WTC11 (cell line): ENCODE measurements at regions not wholly inside any gene's neighbourhood (a gene's known extent, or its start where the extent isn't known, plus 50 kb on each side); places are given as distances from the start of the nearest gene placed in this dataset.

Source experiments
- ATAC-seq: fragments of 200-7000 bp; cut with Tn5 transposase; 2 replicates; pipeline ENCODE4 v1.10.0; 2021; ENCODE audit warnings: mild to moderate bottlenecking, moderate library complexity
- CTCF ChIA-PET: fragments of 300-600 bp; sonication (Branson Sonifier 250); formaldehyde crosslinking; loops from one replicate; lab custom pipeline; 2021; ENCODE audit warnings: antibody characterized with exemption; lab: Charles Lee
- POLR2A ChIA-PET: fragments of 350-600 bp; sonication (Branson Sonifier 250); formaldehyde crosslinking; loops from one replicate; lab custom pipeline; 2021; ENCODE audit warnings: antibody characterized with exemption; lab: Charles Lee
- DNase-seq: peaks from one replicate; pipeline ENCODE4 v3.0.0; 2021; ENCODE audit warnings: low spot score
- H3K27ac Mint-ChIP-seq: 2 replicates; pipeline ENCODE4 v1.8.0; 2021; ENCODE audit warnings: mixed read lengths
- H3K27me3 Mint-ChIP-seq: 2 replicates; pipeline ENCODE4 v1.8.0; 2021; ENCODE audit warnings: low read depth, mild to moderate bottlenecking, moderate library complexity, mixed read lengths
- H3K36me3 Mint-ChIP-seq: 2 replicates; pipeline ENCODE4 v1.8.0; 2021; ENCODE audit warnings: mixed read lengths
- H3K4me1 Mint-ChIP-seq: 2 replicates; pipeline ENCODE4 v1.8.0; 2022; ENCODE audit warnings: mixed read lengths
- H3K4me3 Mint-ChIP-seq: 2 replicates; pipeline ENCODE4 v1.8.0; 2021; ENCODE audit warnings: mild to moderate bottlenecking, moderate library complexity, mixed read lengths
- H3K9me3 Mint-ChIP-seq: 2 replicates; pipeline ENCODE4 v1.8.0; 2021; ENCODE audit warnings: mixed read lengths
- CREM ChIP-seq: sonication (generic); formaldehyde crosslinking; IDR thresholded peaks from 2 replicates; pipeline ENCODE4 v1.8.1; 2022; ENCODE audit warnings: mild to moderate bottlenecking, missing genetic modification reagents, moderate library complexity
- E2F5 ChIP-seq: sonication (generic); formaldehyde crosslinking; IDR thresholded peaks from 2 replicates; pipeline ENCODE4 v1.8.1; 2022; ENCODE audit warnings: mild to moderate bottlenecking, moderate library complexity, missing genetic modification reagents
- ESRRA ChIP-seq: sonication (generic); formaldehyde crosslinking; IDR thresholded peaks from 2 replicates; pipeline ENCODE4 v1.8.1; 2022; ENCODE audit warnings: mild to moderate bottlenecking, missing genetic modification reagents, borderline replicate concordance
- HMGXB4 ChIP-seq: sonication (generic); formaldehyde crosslinking; IDR thresholded peaks from 2 replicates; pipeline ENCODE4 v1.8.1; 2023; ENCODE audit warnings: mild to moderate bottlenecking, moderate library complexity, missing genetic modification reagents
- JAZF1 ChIP-seq: fragments of 250-450 bp; sonication (Bioruptor Pico); IDR thresholded peaks from 2 replicates; pipeline ENCODE4 v1.9.0; 2021; ENCODE audit warnings: moderate library complexity, mild to moderate bottlenecking, inconsistent platforms
- NR2C2 ChIP-seq: sonication (generic); formaldehyde crosslinking; IDR thresholded peaks from 2 replicates; pipeline ENCODE4 v1.8.0; 2022; ENCODE audit warnings: mild to moderate bottlenecking, missing genetic modification reagents
- SOX15 ChIP-seq: fragments of 250-450 bp; sonication (Bioruptor Pico); IDR thresholded peaks from 2 replicates; pipeline ENCODE4 v1.9.0; 2021; ENCODE audit warnings: mild to moderate bottlenecking
- TCF7 ChIP-seq: sonication (generic); formaldehyde crosslinking; IDR thresholded peaks from 2 replicates; pipeline ENCODE4 v1.8.0; 2022; ENCODE audit warnings: mild to moderate bottlenecking, low read depth, missing genetic modification reagents, moderate library complexity
- TEAD4 ChIP-seq: sonication (generic); formaldehyde crosslinking; IDR thresholded peaks from 2 replicates; pipeline ENCODE4 v1.8.0; 2022; ENCODE audit warnings: mild to moderate bottlenecking, missing genetic modification reagents
- TP53 ChIP-seq: sonication (generic); formaldehyde crosslinking; IDR thresholded peaks from 2 replicates; pipeline ENCODE4 v1.8.1; 2023; ENCODE audit warnings: mild to moderate bottlenecking, missing genetic modification reagents
- ZBTB21 ChIP-seq: sonication (generic); formaldehyde crosslinking; IDR thresholded peaks from 2 replicates; pipeline ENCODE4 v1.8.1; 2023; ENCODE audit warnings: mild to moderate bottlenecking, missing genetic modification reagents, borderline replicate concordance
- ZNF396 ChIP-seq: fragments of 250-450 bp; sonication (Bioruptor Pico); IDR thresholded peaks from 2 replicates; pipeline ENCODE4 v1.8.0; 2021; ENCODE audit warnings: mild to moderate bottlenecking, moderate library complexity, borderline replicate concordance
- ZNF423 ChIP-seq: fragments of 250-450 bp; sonication (Bioruptor Pico); IDR thresholded peaks from 2 replicates; pipeline ENCODE4 v2.1.2; 2022; ENCODE audit warnings: mild to moderate bottlenecking, moderate library complexity
- TF ChIP-seq, protein P1 (sequence below): sonication (generic); formaldehyde crosslinking; IDR thresholded peaks from 2 replicates; pipeline ENCODE4 v1.8.0; 2022; ENCODE audit warnings: mild to moderate bottlenecking, missing genetic modification reagents
- TF ChIP-seq, protein P2 (sequence below): sonication (generic); formaldehyde crosslinking; IDR thresholded peaks from 2 replicates; pipeline ENCODE4 v1.8.1; 2023; ENCODE audit warnings: mild to moderate bottlenecking, missing genetic modification reagents, moderate library complexity
- TF ChIP-seq, protein P3 (sequence below): sonication (generic); formaldehyde crosslinking; IDR thresholded peaks from 2 replicates; pipeline ENCODE4 v1.8.1; 2022; ENCODE audit warnings: mild to moderate bottlenecking, missing genetic modification reagents, moderate library complexity, borderline replicate concordance
- TF ChIP-seq, protein P4 (sequence below): sonication (generic); formaldehyde crosslinking; IDR thresholded peaks from 2 replicates; pipeline ENCODE4 v1.8.0; 2023; ENCODE audit warnings: missing genetic modification reagents
- TF ChIP-seq, protein P5 (sequence below): sonication (generic); formaldehyde crosslinking; IDR thresholded peaks from 2 replicates; pipeline ENCODE4 v1.8.1; 2023; ENCODE audit warnings: mild to moderate bottlenecking, missing genetic modification reagents
- TF ChIP-seq, protein P6 (sequence below): sonication (generic); formaldehyde crosslinking; IDR thresholded peaks from 2 replicates; pipeline ENCODE4 v1.8.0; 2022; ENCODE audit warnings: mild to moderate bottlenecking, missing genetic modification reagents

DNA sequence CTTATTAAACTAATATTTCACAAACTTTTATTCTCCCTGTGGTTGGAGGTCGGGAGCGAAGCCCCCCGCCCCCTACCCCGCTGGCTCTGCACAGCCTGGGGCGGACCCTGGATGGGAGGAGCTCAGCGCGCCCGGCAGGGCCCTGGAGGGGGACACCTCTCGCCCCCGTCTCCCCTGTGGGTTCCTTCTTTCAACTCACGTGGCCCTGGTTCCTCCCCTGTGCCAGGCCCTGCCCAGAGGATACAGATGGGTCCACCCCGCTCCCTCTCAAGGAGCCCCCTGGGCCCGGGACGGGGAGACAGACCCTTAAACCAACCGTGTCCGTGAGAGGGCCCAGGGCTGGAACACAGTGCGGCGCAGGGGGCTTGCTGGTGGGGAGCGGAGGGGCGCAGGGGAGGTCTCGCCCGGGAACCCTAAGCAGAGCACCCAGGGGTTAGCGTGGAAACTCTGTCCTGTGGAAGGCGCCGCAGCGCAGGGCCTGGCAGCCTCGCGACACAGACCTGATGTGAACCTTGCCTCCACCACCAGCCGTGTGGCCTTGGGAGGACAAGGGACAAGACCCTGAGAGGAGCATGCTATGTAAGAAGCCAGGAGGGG lies 103.7 kb upstream of the MVB12B start:
- ATAC-seq = peak; percentile 54
- CTCF ChIA-PET = interaction anchor here (0.5 to 1.9 kb wide), 5 partner anchors 175 to 736 kb away, joined by 3 to 7 read pairs (median 3); no protein-coding TSS in a partner anchor
- no peak for DNase-seq
- peaks cover 4% of the 10 kb centered on the region for H3K4me1 Mint-ChIP-seq
- H3K27ac Mint-ChIP-seq = no peak overlapping the region
- H3K27me3 Mint-ChIP-seq = peaks cover 32% of the 10 kb centered on the region
- H3K9me3 Mint-ChIP-seq = peaks cover 17% of the 10 kb centered on the region
- peaks cover 9% of the 10 kb centered on the region for H3K36me3 Mint-ChIP-seq
- POLR2A ChIA-PET = no interaction called here
- H3K4me3 Mint-ChIP-seq = peak overlapping the region; percentile 64
- no peak for TF ChIP-seq NR2C2 (CRISPR knock-in tag)
- TF ChIP-seq E2F5 (CRISPR knock-in tag) = no peak
- TF ChIP-seq, protein P1, sequence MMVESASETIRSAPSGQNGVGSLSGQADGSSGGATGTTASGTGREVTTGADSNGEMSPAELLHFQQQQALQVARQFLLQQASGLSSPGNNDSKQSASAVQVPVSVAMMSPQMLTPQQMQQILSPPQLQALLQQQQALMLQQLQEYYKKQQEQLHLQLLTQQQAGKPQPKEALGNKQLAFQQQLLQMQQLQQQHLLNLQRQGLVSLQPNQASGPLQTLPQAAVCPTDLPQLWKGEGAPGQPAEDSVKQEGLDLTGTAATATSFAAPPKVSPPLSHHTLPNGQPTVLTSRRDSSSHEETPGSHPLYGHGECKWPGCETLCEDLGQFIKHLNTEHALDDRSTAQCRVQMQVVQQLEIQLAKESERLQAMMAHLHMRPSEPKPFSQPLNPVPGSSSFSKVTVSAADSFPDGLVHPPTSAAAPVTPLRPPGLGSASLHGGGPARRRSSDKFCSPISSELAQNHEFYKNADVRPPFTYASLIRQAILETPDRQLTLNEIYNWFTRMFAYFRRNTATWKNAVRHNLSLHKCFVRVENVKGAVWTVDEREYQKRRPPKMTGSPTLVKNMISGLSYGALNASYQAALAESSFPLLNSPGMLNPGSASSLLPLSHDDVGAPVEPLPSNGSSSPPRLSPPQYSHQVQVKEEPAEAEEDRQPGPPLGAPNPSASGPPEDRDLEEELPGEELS (CRISPR knock-in tag) = no peak
- TF ChIP-seq ZNF396 (CRISPR knock-in tag) = no peak
- TF ChIP-seq SOX15 (CRISPR knock-in tag) = no peak
- TF ChIP-seq ZNF423 (CRISPR knock-in tag) = no peak
- TF ChIP-seq, protein P2, sequence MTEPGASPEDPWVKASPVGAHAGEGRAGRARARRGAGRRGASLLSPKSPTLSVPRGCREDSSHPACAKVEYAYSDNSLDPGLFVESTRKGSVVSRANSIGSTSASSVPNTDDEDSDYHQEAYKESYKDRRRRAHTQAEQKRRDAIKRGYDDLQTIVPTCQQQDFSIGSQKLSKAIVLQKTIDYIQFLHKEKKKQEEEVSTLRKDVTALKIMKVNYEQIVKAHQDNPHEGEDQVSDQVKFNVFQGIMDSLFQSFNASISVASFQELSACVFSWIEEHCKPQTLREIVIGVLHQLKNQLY (CRISPR knock-in tag) = no peak
- no peak for TF ChIP-seq TEAD4
- TF ChIP-seq, protein P3, sequence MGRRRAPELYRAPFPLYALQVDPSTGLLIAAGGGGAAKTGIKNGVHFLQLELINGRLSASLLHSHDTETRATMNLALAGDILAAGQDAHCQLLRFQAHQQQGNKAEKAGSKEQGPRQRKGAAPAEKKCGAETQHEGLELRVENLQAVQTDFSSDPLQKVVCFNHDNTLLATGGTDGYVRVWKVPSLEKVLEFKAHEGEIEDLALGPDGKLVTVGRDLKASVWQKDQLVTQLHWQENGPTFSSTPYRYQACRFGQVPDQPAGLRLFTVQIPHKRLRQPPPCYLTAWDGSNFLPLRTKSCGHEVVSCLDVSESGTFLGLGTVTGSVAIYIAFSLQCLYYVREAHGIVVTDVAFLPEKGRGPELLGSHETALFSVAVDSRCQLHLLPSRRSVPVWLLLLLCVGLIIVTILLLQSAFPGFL (CRISPR knock-in tag) = no peak
- no peak for TF ChIP-seq ZBTB21 (CRISPR knock-in tag)
- TF ChIP-seq ESRRA (CRISPR knock-in tag) = no peak
- TF ChIP-seq HMGXB4 (CRISPR knock-in tag) = no peak
- TF ChIP-seq, protein P4, sequence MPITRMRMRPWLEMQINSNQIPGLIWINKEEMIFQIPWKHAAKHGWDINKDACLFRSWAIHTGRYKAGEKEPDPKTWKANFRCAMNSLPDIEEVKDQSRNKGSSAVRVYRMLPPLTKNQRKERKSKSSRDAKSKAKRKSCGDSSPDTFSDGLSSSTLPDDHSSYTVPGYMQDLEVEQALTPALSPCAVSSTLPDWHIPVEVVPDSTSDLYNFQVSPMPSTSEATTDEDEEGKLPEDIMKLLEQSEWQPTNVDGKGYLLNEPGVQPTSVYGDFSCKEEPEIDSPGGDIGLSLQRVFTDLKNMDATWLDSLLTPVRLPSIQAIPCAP (CRISPR knock-in tag) = no peak
- TF ChIP-seq CREM (CRISPR knock-in tag) = no peak
- TF ChIP-seq, protein P5, sequence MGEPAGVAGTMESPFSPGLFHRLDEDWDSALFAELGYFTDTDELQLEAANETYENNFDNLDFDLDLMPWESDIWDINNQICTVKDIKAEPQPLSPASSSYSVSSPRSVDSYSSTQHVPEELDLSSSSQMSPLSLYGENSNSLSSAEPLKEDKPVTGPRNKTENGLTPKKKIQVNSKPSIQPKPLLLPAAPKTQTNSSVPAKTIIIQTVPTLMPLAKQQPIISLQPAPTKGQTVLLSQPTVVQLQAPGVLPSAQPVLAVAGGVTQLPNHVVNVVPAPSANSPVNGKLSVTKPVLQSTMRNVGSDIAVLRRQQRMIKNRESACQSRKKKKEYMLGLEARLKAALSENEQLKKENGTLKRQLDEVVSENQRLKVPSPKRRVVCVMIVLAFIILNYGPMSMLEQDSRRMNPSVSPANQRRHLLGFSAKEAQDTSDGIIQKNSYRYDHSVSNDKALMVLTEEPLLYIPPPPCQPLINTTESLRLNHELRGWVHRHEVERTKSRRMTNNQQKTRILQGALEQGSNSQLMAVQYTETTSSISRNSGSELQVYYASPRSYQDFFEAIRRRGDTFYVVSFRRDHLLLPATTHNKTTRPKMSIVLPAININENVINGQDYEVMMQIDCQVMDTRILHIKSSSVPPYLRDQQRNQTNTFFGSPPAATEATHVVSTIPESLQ = no peak
- TF ChIP-seq JAZF1 (CRISPR knock-in tag) = no peak
- TF ChIP-seq, protein P6, sequence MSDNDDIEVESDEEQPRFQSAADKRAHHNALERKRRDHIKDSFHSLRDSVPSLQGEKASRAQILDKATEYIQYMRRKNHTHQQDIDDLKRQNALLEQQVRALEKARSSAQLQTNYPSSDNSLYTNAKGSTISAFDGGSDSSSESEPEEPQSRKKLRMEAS (CRISPR knock-in tag) = no peak
- no peak for TF ChIP-seq TCF7 (CRISPR knock-in tag)
- no peak for TF ChIP-seq TP53 (CRISPR knock-in tag)
